ENCODE measurements at regions not wholly inside any gene's neighbourhood (a gene's known extent, or its start where the extent isn't known, plus 50 kb on each side); places are given as distances from the start of the nearest gene placed in this dataset.

- TF ChIP-seq CTCF (conservative IDR thresholded peaks at IDR 0.05; ENCODE audit: low read depth in 2 of 2) = no peak
- no peak for TF ChIP-seq POLR2AphosphoS5 (IDR thresholded peaks at IDR 0.05; ENCODE audit: low read depth)
- TF ChIP-seq NANOG (IDR thresholded peaks at IDR 0.05; ENCODE audit: borderline replicate concordance) = no peak
- no peak for TF ChIP-seq ZNF114 (CRISPR knock-in tag; IDR thresholded peaks at IDR 0.05)
- no peak for TF ChIP-seq EZH2 (IDR thresholded peaks at IDR 0.05; ENCODE audit: low read depth, unreplicated experiment)
Measured at GRCh38 chr2:217671075-217671474, 331.7 kb downstream of the TNS1 start (continued).

- no peaks in the 10 kb centered on the region for H4K20me1 ChIP-seq (replicated peaks; ENCODE audit: insufficient read depth)
- H3K27ac ChIP-seq (ENCODE audit: low read depth) = no peak overlapping the region
- Mint-ChIP-seq H3K9me3 (no peaks in the 10 kb centered on the region; the same call in 2 of the 3 replicates), H3K4me3 (no peak overlapping the region), H3K4me1 (no peaks in the 10 kb centered on the region), H3K27me3 (ENCODE audit: insufficient read depth, low read depth, poor library complexity) (peaks cover 4% of the 10 kb centered on the region), H3K27ac (no peak overlapping the region), H3K36me3 (ENCODE audit: low read depth) (no peaks in the 10 kb centered on the region)
- no peaks in the 10 kb centered on the region for H3K36me3 ChIP-seq (ENCODE audit: insufficient read depth)
- H2AFZ ChIP-seq = no peak overlapping the region
- H3K4me1 ChIP-seq (ENCODE audit: insufficient read depth) = no peaks in the 10 kb centered on the region
- no peak overlapping the region for H3K4me2 ChIP-seq
- H3K4me3 ChIP-seq = no peak overlapping the region
- no peaks in the 10 kb centered on the region for H3K79me2 ChIP-seq (replicated peaks; ENCODE audit: insufficient read depth)
- ATAC-seq (no peak), DNase-seq (ENCODE audit: low spot score) (no peak)
- H3F3A ChIP-seq (replicated peaks; ENCODE audit: low read depth) = no peaks in the 10 kb centered on the region
- H3K27me3 ChIP-seq (ENCODE audit: insufficient read depth) = no peaks in the 10 kb centered on the region
- peaks cover 3% of the 10 kb centered on the region; the same call in 1 of the 2 replicates for H3K9me2 ChIP-seq (ENCODE audit: insufficient read depth)
- TF ChIP-seq EZH2phosphoT487 (IDR thresholded peaks at IDR 0.05; ENCODE audit: unreplicated experiment) (no peak), ZNF114 (CRISPR knock-in tag; IDR thresholded peaks at IDR 0.05) (no peak), NANOG (IDR thresholded peaks at IDR 0.05; ENCODE audit: borderline replicate concordance) (no peak), CREB1 (CRISPR knock-in tag; IDR thresholded peaks at IDR 0.05; ENCODE audit: low read depth) (no peak), REST (IDR thresholded peaks at IDR 0.05; ENCODE audit: unreplicated experiment) (no peak), STAT1 (IDR thresholded peaks at IDR 0.05; ENCODE audit: unreplicated experiment) (no peak), EZH2 (IDR thresholded peaks at IDR 0.05; ENCODE audit: low read depth, unreplicated experiment) (no peak), ZNF462 (CRISPR knock-in tag; IDR thresholded peaks at IDR 0.05) (no peak), ZNF331 (CRISPR knock-in tag; IDR thresholded peaks at IDR 0.05; ENCODE audit: low read depth) (no peak), CTCF (conservative IDR thresholded peaks at IDR 0.05; ENCODE audit: low read depth in 2 of 2) (no peak), JUNB (IDR thresholded peaks at IDR 0.05; ENCODE audit: unreplicated experiment) (no peak)
Measured at GRCh38 chr2:217669831-217670230, 333.0 kb downstream of the TNS1 start.
